GM03348 (cell line): ENCODE measurements at regions not wholly inside any gene's neighbourhood (a gene's known extent, or its start where the extent isn't known, plus 50 kb on each side); places are given as distances from the start of the nearest gene placed in this dataset.

Experiments used
- DNase-seq: peaks from one replicate; pipeline ENCODE4 v3.0.0; 2012; ENCODE audit warnings: low spot score

DNA sequence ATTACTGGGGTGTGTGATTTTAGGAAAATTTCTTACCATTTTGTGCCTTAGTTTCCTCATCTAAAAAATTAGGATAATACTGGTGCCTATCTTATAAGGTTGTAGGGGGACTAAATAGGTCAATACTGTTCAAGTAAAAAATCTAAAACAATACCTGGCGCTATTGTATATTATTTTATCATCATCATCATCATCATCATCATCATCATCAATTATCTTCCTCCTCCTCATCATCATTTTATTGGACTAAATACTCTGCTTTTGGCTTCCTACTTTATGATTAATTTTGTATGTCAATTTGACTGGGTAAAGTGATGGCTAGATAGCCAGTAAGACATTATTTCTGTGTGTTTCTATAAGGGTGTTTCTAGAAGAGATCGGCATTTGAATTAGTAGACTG is 435.5 kb downstream of the DHX35 start:
- DNase-seq, result no peak

DNA sequence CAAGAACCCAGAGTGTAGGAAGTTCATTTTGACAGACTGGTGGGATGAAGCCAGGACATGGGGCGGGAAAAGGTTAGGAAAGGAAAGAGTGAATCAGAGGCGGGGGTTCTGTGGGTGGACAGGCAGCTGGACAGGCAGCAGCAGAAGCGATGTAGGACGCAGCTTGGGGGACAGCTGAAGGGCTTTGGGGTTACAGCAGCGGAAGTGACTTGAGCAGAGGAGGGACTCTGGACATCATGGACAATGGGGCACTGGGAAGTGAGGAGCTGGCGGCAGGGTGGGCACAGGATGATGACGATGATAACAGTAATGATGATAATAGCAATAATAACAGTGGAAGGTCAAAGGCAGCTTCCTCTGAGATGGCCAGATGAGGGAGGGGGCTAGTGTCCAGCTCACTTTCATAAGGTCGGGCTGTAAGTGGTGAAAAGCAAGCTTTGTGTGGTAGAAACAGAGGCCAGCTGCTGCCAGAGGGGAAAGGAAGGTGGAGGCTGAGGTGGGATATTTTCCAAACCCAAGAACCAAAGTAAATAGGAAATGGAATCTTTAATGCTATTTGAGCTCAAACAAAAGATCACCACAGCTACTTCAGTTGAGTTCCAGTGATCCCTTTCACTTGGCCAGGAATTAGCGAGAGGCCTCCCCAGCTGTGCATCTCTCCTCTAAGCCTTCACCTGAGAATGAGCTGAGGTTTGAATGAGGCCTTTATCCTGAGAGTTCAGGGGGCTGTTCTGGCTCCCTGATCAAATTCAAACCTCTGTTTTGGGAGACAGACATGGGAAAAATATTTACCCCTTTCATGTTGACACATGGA is 433.5 kb downstream of the DHX35 start:
- DNase-seq, result no peak

DNA sequence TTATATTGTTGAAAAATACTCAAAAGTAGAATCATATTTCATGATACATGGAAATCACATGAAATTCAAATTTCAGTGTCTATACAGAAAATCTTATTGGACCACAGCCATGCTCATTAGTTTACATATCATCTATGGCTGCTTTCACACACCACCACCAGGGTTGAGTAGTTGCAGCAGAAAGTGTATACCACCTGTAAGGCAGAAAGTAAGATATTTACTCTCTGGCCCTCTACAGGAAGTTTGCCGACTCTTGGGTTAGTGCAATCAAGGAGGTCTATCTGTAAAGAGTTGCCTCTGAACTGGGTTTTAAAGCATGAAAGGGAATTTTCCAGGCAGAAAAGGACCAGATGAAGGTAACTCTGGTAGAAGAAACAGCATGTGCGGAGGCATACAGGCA is 432.3 kb downstream of the DHX35 start:
- DNase-seq, result no peak

DNA sequence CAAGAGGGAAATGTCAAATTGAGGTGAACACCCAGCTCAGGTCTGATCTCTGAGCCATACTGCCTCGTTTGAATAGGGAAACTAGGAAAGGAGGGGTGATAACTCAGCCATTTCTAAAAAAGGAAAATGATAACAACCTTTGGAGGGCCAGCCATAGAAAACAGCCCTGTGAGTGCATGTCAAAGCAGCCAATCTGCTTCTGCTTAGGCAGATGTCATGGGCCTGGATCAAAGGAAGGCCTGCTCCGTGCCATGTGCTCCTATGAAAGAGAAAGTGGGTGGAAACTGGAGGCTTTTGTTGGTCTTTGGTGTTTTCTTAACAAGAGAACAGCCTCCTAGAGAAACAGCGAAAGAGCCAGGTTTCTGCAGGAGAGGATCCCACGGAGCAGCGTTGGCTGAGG is 428.0 kb downstream of the DHX35 start:
- DNase-seq, result no peak

DNA sequence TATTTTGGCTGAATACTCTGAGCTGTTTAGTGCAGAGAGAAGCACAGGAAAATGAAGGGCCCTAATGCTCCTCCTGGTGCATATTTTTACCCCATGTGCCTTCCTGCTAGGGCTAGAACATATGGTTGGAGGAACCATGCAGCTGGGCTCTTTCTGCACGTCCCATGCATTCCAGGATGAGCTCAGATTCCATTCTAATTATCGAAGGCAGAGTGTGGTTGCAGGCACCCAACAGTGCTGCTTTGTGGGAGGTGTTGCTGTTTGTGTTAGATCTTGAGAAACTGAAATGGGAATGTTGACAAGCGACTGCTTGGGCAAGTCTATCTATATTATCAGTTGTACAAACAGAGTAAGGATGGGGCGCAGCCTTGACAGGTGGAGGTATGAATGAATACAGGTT is 419.5 kb downstream of the DHX35 start:
- no peak for DNase-seq

DNA sequence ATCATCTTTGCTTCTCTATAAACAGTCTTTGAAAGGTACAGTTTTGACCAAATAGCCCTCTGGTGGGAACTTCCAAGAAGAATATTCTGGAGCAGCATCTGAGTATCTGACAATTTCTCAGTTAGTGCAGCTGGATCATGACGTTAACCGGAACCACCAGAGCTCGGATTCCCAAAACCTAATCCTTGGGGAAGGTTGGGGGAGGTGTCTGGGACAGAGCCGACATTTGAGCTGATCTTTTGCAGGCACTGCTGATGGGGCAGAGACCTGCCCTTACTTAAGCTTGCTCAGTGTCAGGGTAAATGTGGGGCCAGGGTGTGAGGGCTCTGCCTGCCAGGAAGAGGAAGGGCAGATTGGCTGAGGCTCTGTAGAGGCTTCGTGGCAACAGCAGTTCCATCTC is 416.6 kb downstream of the DHX35 start:
- DNase-seq, result no peak

DNA sequence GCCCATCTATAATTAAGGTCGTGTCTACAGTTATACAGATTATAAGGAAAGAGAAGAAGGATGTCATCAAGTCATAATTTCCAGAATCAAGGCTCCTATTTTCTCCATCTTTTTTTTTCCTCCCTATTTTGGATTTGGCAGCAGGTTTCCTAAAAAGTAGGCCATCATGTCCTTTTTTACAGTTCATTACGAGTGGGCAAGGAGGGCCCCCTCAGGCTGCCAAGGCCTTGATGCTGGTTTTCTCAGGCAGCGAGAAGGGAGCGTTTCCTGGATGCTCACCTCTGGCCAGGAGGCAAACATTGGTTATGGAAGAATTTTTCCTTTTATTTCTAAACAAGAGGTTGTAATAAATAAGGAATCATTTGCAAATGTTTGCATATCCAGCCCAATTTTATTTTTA is 414.6 kb downstream of the DHX35 start:
- DNase-seq, result no peak

DNA sequence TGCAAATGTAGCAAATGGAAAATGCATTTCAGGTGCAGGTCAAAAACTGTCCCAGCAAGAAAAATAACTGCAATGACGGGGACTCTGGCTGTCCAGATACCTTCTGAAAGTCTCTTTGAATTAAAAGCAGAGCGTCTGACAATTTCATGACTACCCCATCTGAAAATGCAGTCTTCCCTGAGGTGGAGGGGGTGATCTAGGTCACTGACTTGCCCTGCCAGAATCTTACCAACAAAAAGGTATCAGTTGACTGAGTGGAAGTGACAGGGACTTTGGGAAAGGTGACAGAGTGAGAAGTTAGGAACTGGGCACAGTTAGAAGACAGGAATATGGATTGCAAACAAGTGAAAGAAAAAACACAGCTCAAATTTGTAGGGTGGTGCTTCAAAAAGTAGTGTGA is 402.2 kb downstream of the DHX35 start:
- DNase-seq, result no peak

DNA sequence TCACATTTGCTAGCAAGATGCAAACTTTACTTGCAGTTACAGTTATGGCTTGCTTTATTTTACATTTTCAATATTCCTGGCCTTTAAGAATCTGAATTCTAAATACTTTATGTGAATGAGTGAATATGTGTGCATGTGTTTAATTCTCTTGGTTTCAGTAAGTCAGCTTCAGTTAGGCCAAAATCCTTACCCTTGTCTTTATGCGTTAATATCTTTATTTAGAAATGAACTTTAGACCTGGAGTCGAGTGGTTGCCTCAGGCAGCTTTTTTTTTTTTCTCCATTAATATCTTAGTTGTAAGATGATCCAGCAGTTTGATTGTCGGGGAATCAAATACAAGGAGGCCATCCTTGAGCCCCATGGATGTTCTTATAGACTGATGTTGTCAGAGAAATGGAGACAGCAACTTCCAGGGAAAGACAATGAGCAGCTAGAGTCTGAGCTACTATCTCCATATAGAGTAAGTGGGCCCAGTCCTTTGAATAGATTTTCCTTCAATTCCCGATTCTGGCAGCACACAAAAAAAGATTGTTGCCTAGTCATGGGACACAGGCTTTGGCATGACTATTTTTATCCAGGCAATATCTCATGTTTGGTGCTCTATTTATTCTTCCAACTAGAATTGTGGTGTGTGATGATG is 398.0 kb downstream of the DHX35 start:
- DNase-seq, result no peak

DNA sequence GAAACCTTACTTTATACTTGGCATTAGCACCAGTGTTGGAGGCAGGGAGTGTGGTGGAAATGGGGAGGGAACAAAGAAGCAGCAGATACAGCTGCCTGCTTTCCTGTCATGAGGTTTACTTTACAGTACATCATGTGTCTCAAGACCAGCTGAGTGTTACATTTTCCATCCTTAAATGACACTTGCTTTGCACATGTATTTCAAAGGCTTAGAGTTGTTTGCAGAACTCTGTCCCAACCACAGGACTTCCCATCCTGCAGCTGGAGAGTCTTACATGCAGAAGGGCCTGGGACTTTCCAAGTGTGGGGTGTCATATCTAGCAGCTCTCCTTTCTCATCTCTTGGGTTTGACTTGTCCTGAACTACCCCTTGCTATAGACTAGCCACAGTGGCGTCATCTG is 395.9 kb downstream of the DHX35 start:
- no peak for DNase-seq

DNA sequence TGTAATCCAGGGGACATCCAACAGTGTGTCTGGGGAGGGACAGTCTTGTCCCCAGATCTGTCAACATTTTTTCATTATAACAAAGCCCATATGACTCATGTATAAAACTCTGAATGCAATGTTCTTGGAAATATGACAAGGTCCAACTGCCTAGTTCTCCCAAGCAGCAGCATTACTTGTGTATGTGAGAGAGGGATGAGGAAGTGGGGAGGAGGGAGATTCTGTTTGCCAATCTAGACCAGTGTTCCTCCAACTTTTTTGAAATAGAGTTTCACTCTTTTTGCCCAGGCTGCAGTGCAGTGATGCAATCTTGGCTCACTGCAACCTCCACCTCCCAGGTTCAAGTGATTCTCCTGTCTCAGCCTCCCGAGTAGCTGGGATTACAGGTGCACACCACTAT is 394.8 kb downstream of the DHX35 start:
- DNase-seq, result no peak

DNA sequence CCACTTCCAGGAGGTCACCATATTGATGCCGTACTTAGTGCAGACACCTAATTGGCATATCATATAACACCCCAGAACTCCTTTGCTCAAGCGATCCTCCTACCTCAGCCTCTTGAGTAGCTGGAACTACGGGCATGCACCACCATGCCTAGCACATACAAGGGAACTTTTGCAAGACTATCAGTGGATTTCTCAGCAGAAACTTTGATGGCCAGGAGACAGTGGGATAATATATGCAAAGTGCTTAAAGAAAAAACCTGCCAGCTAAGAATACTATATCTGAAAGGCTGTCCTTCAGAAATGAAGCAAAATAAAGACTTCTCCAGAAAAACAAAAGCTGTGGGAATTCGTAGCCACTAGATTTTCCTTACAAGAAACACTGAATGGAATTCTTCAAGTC is 387.1 kb downstream of the DHX35 start:
- DNase-seq, result no peak

DNA sequence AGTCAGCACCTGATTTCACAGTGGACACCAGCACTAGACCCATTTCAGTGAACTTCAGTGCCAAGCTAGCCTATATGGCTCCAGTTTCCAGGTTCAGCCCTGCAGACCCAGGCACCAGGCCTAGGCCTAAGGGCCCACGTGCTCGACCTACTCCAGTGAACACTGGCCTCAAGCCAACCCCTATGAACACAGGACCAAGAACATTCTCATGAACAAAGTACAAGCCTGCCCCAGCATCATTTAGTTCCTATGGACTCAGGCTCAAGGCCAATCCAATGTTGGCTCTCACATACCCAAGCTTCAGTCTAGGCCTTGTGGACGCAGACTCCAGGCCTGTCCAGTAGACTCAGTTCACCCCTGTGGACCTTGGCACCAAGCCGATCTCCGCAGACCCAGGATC is 385.5 kb downstream of the DHX35 start:
- DNase-seq, result no peak

DNA sequence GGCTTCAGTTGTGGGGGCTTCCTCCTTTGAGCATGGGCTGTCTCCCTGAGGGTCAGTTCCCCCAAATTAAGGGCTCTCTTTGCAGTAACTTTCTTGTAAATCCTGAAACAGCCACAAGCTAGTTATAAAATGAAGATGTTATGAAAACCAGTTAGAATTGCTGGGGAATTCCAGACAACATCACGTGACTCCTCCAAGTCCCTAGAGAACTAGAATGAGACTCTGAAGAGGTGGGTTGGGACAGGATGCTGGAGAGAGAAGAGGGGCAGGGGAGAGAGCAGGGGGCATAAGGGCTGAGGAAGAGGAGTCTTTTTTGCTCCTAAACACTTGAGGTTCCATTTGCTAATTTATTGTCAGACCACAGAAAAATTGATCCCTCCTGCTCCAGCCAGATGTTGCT is 380.3 kb downstream of the DHX35 start:
- no peak for DNase-seq

DNA sequence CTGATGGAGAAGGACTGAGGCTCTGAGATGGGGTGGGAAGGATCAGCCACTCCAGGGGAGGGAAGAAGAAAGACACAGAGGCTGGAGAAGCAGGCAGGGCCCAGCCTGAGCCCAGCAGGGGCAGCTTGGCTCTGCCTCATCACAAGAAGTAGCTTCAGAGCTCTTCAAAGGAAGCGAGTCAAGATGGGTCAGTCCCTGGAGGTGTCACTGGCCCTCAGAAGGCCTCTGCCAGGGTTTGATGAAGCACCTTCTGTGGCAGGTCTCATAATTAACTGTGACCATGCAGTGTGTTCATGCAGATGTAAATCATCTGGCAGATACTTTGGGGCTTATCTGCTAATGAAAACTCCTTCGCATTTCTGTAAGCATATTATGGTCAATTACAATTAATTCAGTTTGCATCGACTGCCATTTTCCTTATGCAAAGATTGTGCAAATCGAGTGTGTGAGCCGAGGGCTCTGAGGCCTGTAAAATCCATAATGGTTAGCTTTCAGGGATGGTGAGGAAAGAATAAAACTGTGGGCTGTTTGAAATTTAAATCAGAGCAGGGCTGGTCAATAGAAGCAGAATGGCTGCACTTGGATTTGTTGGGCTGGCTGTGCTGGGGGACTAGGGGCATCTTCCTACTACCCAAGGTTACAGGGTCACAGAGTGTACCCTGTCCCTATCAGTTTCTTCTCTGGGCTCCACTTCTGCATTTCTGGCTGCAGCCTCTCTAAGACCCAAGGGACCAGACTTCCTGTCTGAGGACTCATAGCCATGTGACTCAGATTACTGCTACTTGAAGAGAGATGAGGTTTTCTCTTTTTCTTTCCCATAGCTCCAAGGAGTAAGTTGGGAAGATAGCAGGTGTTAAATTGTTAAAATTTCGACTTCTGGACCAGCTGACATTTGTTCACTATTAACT is 376.6 kb downstream of the DHX35 start:
- DNase-seq, result no peak

DNA sequence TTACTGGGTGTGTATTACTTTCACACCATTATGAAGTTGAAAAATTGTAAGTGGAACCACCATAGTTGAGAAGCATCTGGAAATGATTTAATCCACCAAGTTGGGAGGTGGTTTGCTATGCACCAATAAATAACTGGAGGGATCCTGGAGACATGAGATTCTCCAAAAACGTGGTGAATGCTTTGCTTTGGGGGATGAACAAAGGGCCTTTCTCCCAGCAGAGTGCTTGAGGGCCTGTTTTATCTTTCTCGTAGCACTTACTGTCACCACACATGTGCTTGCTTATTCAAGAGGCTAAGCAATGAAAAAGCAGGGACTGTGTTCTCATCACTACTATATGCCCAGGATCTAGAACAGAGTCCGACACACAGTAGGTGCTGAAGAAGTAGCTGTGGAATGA is 371.1 kb downstream of the DHX35 start:
- no peak for DNase-seq

DNA sequence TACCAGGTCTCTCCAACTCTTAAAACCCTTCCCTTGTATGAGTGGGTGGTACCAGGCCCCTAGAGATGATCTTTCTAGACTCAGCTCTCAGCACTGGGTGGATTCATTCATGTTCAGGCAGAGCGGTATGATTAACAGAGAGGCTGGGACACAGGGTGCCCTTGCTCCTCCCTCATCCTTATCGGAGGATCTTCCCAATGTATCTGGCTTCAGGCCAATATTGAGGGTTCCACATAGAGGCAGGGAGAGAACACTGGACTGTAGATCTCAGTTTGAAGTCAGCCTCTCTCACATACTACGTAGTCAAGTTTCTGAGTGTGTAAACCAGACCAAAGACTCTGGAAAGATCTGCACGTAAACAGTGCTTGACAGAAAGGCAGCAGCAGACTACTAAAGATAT is 366.2 kb downstream of the DHX35 start:
- no peak for DNase-seq

DNA sequence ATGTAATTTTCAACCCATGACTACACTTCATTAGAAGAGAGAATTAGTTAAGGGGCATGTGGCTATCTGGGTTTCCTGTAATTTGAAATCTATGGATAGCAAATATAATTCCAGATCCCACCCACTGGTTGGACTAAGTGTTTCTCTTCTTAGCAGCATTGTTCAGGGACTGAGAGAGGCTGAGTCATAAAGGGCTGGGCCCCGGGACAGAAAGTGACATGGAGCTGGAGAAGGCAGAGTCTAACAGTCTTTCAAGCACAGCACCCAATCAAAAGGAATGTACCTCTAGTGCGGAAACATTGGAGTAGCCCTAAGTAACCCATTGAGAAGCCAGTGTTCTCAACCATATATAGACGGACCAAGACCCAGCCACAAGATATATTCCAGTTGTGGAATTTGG is 363.9 kb downstream of the DHX35 start:
- DNase-seq, result no peak

DNA sequence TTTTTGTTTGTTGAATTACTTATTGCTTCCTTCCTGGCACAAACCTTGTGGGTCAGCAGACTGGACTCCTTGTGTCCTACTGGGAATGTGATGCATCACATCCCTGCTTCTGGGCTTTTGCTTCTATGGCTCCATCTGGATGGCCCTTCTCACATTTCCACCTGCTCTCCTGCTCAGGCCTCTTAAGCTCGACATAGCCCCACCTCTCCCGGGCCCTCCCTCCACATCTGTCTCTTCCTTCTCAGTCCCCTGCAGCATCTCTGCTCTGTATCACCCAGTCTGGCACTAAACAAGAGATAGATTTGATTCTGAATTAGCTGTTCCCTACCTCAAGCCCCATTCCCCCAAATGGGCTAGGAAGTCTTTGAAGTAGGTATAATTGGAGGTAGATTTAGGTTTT is 356.8 kb downstream of the DHX35 start:
- DNase-seq, result no peak

DNA sequence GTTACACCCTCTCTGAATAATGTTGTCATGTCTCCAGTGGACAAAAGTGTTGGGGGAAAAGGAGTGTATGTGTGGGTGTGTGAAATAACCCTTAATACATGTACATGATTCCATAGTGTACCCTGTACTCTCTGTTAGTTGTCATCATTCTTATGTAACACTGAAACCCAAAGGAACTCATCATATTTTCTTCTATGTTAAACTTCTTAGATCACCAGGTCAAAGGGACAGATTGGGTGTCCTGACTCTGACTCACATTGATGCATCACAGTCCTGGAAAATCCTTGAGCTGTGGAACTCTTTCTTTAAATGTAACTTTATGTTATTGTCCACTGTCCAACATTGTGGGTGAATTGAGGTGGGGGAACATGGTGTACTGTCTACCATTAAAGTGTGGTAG is 350.5 kb downstream of the DHX35 start:
- no peak for DNase-seq

DNA sequence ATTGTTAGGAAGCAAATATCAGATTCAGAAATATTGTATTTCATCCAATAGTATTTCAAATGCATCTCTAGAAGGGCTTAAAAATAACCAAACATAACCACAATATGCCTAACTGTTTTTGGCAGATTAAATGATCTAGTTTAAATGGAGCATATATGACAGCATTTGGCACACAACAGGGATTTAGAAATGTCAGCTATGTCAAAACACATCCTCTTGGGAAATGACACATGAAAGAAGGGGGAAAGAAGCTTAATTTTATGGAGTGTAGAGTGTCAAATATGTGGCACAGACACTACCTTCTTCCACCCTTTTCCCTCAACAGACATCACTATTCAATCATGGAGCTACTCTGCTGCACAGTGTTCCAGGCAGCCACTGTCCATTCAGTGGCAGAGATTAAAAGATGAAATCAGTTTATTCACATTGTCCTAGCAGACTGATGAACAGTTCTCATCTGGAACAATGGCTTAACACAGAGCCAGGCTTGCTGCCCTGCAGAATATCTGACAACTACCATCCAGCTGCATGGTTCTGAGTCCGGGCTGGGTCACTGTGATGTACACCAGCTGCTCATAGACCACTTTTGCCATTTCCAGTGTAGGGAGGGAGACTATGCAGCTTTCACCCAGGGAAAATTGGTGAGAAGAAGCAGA is 349.8 kb downstream of the DHX35 start:
- no peak for DNase-seq

DNA sequence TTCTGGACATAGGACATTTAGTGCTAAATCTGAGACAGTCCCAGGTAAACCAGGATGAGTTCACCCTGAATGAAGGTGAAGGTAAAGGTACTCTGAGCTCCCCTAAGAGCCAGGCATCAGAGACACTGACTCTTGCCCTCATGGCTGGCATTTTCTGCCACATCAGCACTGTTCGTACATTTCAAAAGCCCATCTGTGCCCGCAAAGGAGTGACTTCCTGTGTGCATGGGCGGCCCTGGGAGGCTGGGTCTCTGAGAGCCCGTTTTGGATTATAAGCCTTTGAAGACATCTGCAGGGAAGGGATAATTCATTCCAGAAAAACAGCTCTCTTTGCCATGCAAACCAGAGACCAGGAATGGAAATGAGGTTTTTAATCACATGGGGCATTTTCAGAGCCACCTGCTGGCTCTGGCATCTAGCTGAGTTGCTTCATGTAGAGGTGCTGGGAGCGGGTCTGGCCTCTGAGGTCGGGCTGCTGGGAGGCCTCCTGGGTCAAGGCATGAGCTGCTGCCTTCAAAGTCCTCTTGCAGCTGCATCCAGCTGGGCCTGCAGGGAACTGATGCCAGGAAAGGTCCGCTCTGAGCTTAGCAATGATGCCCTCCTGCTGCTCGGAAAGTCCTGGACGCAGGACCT is 348.3 kb downstream of the DHX35 start:
- no peak for DNase-seq
